GM18520 (cell line): ENCODE measurements at regions not wholly inside any gene's neighbourhood (a gene's known extent, or its start where the extent isn't known, plus 50 kb on each side); places are given as distances from the start of the nearest gene placed in this dataset.

Source experiments
- ATAC-seq: cut with Tn5 transposase; IDR thresholded peaks from one replicate; pipeline ENCODE4 v1.9.1; 2021; ENCODE audit not compliant: unreplicated experiment

- no peak for ATAC-seq
These were observed 61.8 kb upstream of the GJB5 start for GRCh38 chr1:34693081-34693480.

- no peak for ATAC-seq
These were observed 60.5 kb upstream of the GJB5 start for GRCh38 chr1:34694383-34694782.

DNA sequence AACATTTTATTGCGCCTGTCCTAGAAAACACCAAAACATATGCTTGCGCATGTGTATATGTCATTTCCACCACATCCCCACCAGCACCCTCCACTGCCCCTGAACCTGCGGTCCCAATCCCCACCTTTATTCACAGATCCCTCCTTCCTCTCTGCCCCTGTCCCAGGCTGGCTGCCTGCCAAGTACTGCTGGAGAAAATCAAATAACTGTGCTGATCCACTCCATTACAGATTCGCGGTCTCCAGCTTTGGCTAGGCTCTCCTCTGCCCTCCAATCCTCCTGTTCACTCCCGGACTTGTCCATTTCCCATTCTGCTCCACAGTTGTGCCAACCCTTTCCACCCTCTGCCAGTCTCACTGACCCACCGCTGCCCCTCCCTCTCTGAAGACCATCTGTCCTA is 59.3 kb upstream of the GJB5 start:
- no peak for ATAC-seq

DNA sequence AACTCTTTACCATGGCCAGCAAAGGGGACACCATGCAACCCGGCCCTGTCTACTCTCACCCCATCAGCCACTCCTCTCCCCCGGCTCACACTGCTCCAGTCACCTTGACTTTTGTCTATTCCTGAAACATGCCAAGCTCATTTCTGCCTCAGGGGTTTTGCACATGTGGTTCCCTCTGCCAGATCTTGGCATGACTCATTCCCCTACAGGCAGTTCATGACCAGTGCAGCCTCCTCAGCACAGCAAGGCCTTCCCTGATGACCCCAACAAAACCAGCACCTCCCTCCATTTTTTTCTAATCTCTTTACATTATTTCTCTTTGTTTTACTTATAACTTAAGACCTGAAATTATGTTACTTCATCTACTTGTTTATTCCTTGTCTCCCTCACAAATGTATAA is 58.6 kb upstream of the GJB5 start:
- ATAC-seq, result no peak

GRCh38 chr1:34696981-34697380 is 57.9 kb upstream of the GJB5 start:
- no peak for ATAC-seq

DNA sequence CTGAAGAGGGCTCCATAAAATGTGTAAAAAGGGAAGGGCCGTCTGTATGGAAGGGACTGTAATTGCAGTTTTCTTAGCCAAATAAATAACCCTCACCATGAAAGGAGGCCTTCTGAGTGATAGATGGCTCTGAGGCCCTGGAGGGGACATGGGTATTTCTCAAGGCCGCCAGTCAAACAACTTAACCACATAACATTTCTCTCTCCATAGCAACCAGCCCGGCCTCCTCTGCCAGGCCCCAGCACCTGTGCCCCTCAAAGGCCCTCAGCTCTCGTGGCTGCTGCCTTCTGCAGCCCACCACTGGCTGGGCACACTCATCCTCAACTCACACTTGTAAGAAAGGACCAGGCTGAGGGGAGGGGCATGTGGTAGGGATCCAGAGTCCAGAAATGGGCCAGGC is 57.0 kb upstream of the GJB5 start:
- no peak for ATAC-seq

DNA sequence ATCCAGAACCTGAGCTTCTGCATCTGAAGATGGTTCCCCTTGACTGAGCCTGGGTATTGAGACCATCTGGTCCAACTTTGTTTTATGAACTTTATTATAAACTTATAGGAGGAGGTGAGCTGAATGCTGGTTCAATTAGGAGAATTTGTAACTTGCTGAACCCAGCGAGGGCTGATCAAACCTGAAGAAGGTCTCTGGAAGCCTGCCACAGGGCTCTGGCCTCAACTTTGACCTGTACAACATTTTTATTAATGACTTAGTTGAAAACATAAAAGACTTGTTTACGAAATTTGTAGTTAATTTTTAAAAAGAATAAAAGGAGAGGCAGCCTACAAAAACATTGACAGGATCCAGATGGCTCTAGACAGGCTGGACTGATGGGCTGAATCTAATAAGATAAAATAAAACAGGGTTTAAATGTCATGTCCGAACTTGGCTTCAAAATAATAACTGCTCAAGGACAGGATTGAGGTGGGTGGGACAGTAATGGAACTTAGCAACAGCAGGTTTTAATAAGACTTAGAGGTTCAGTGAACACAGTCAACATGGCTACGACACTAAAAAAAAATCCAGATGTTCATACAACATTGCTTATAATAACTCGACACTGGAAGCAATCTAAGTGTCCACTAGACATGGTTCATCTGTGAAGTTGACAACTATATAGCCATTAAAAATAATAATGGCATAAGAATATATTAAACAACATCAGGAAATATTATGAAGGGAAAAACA is 53.4 kb upstream of the GJB5 start:
- ATAC-seq, result no peak
